ENCODE measurements at regions not wholly inside any gene's neighbourhood (a gene's known extent, or its start where the extent isn't known, plus 50 kb on each side); places are given as distances from the start of the nearest gene placed in this dataset.
"Not testable (repeated sequence)": the region's sequence is repeated elsewhere in the genome, so short reads cannot be mapped to it uniquely, and the experiment has no call there.

GRCh38 chr2:97431169-97431725 is 158.4 kb downstream of the ANKRD36B start:
- DNase-seq: not testable (repeated sequence)

DNA sequence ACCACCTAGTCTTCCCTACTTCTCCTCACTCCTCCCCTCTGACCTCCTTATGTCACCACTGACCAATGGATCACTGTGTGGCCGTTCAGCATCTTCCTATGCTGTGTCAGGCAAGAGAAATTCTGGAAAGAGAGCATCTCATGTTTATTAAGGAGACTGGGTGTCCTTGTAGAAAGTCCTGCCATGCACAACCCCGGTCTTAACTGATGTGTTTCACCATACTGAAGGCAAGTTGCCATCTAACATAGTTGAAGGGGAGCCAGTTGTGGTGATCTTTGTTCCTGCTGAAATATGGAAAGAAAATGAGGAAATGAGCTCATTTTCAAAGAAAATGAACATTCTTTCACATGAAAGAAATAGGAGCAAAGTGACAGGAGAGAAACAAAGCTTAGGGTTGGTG is 167.3 kb downstream of the ANKRD36B start:
- not testable (repeated sequence) for DNase-seq

- DNase-seq: not testable (repeated sequence)
These were observed 183.3 kb downstream of the ANKRD36B start for GRCh38 chr2:97406340-97406739.

- DNase-seq: not testable (repeated sequence)
These were observed 184.4 kb downstream of the ANKRD36B start for GRCh38 chr2:97405172-97405737.

GRCh38 chr2:97402678-97403077 is 187.0 kb downstream of the ANKRD36B start:
- DNase-seq: not testable (repeated sequence)

- not testable (repeated sequence) for DNase-seq
These were observed 194.0 kb downstream of the ANKRD36B start for GRCh38 chr2:97395691-97396090.

DNA sequence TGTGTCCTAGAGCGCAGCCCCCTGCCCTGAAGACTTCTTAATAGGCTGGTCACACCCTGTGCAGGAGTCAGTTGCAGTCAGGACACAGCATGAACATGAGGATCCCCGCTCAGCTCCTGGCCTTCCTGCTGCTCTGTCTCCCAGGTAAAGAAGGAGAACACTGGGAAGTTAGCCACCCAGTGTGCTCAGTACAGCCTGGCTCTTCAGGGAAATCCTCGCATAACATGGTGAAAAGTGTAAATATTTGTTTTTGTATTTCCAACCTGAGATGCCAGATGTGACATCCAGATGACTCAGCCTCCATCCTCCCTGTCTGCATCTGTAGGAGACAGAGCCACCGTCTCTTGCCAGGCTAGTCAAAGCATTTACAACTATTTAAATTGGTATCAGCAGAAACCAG is 203.9 kb downstream of the ANKRD36B start:
- not testable (repeated sequence) for DNase-seq

DNA sequence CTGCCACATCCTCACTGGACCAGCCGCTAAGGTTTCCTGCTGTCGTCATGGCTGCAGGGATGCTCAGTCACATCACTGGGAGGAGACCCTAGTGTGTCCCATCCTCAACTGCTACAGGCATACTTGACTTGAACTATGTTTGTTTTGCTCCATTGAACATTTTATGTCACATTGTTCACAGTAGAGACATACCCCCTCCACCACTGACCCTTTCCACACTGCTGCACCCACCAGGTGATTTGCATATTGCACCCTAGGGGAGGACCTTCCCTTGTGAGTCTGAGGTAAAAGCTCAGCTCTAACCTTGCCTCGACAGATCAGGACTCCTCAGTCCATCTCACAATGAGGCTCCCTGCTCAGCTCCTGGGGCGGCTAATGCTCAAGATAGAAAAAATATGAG is 213.8 kb downstream of the ANKRD36B start:
- not testable (repeated sequence) for DNase-seq

- DNase-seq: not testable (repeated sequence)
These were observed 215.3 kb downstream of the ANKRD36B start for GRCh38 chr2:97374426-97374825.

- not testable (repeated sequence) for DNase-seq
These were observed 226.5 kb downstream of the ANKRD36B start for GRCh38 chr2:97363159-97363558.

DNA sequence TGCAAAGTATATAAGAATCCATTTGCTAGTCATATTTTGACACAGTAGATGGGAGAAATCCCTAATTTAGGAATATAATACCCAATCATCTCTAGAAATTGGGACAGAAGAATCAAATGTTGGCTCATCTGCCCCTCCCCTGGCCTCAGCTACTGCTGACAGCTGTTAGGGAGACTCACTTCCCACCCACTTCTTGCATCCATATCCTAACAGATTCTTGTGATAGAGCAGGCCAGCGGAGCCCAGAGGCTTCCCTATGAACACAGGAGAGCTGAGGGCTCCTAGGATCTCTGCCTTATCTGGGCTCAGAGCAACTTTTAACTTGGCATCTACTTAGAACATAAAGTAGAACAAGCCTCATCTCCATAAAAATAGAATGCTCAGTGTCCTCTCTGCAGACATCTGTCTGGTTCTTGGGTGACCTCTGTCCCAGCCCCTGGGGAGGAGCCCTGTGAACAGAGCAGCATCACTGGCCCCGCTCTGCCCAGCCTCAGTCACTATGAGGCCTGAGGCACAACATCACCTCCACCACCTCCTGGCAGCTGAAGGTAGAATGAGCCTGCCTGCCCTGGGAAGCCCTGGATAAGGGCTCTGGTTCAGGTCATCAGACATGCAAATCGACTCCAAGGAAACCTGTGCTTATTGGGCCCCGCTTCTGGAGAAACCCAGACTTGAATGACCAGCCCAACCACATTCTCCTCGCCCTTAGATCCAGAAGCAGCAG is 229.7 kb downstream of the ANKRD36B start:
- no peak for DNase-seq

GRCh38 chr2:97355887-97356286 is 233.8 kb downstream of the ANKRD36B start:
- no peak for DNase-seq

DNA sequence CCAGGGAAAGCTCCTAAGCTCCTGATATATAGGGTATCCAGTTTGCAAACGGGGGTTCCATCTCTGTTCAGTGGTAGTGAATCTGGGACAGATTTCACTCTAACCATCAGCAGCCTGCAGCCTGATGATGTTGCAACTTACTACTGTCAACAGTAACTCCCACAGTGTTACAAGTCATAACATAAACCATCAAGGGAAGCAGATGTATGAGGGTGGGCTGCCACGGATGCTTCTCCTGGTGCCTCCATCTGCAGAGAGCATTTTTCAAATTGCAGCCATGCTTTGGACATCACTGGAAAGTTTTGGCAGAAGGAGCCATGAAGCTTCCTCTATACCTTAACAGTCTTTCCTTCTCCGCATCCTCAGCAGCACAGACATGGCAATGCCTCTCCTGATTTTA is 234.5 kb downstream of the ANKRD36B start:
- no peak for DNase-seq

DNA sequence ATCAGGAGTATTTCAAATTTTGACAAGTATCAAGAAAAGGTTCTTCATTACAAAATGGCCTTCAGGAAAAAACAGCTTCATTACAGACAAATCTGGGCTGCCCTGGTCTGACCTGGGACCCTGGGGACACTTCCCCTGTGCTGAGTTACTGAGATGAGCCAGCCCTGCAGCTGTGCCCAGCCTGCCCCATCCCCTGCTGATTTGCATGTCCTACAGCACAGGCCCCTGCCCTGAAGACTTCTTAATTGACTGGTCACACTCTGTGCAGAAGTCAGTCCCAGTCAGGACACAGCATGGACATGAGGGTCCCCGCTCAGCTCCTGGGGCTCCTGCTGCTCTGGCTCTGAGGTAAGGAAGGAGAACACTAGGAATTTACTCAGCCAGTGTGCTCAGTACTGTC is 235.1 kb downstream of the ANKRD36B start:
- DNase-seq: peak; percentile 16

DNA sequence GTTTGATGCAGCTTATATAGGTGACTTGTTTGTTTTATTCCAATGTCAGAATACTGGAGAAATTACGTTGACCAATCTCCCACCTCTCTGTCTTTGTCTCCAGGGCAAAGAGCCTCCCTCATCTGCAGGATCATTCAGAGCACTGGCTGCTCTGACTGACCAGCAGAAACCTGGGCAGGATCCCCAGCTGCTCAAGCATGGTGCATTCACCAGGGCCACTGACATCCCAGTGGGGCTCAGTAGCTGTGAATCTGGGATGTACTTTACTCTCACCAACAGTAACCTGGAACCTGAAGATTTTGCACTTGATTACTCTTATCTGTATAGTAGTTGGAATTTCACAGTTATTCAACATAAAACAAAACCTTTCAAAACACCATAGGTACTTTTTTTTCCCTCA is 235.9 kb downstream of the ANKRD36 start:
- DNase-seq: no peak

DNA sequence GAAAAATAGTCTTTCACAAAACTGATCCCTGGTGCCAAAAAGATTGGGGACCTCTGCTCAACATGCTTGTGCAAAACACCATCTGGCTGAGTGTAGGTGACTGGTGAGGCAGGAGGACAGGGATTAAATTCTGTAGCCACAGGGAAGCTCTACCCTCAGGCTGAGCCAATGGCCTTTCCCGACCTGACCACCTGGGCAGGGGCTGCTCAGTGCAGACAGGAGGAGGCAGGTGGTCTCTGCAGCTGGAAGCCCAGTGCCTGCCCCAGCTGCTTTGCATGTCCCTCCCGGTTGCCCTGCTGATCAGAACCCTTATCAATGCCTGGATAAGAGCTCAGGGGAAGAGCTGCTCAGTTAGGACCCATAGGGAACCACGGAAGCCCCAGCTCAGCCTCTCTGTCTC is 235.3 kb downstream of the ANKRD36 start:
- DNase-seq: no peak

DNA sequence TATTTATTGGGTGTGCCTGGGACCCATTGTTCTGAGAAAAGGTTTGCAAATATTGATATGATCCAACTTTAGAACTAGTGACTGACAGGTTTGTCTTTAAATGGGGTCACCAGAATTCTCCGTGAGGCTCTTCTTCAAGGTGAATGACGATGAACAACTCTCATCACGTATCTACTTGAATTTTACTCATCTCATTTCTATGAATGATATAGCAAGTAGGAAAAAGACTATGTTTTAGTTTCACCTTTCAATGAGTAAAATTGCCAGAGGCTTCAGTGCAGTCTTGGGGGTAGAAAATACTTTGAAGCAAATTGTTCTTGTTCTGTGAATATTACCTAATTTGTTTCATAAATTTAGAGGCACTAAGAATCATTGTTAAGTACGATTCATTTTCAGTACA is 232.0 kb downstream of the ANKRD36 start:
- not testable (repeated sequence) for DNase-seq

DNA sequence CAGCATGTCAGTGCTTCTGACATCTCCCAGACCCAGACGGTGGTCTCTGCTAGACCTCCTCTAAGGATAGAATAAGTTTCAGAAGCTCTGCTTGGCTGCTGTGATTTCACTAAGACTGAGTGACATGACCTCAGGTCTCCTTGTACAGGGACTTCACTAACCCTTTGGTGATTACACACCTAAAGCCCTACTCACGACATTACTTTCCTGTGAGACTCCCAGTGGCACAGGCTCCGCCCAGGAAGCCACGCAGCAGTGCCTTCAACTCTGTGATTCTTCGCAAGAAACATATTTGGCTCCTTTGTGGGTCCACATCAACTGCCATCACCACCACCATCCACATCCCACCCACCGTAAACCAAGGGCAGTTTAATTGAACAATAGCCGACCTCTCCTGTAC is 220.7 kb downstream of the ANKRD36 start:
- not testable (repeated sequence) for DNase-seq

- DNase-seq: not testable (repeated sequence)
These were observed 219.2 kb downstream of the ANKRD36 start for GRCh38 chr2:97332184-97332583.

- DNase-seq: not testable (repeated sequence)
These were observed 209.2 kb downstream of the ANKRD36 start for GRCh38 chr2:97321936-97322713.

DNA sequence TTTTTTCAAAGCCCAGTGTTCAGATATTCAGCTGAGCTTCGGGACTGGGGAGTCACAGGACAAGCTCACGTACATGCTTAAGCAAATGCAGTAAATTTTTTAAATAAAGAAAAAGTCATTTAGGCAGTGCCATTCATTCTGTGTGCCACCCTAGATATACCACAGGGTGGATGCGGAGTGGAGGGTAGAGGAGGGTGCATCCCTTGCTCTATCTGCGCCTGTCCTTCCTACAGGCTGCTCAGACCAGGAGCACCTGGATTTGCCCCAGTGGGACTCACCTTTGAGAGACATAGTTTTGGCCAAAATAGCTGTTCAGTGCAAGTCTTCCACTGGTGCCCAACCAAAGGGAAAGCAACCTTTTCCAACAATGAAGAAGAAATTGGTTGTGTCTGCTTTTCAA is 202.4 kb downstream of the ANKRD36 start:
- DNase-seq: not testable (repeated sequence)

DNA sequence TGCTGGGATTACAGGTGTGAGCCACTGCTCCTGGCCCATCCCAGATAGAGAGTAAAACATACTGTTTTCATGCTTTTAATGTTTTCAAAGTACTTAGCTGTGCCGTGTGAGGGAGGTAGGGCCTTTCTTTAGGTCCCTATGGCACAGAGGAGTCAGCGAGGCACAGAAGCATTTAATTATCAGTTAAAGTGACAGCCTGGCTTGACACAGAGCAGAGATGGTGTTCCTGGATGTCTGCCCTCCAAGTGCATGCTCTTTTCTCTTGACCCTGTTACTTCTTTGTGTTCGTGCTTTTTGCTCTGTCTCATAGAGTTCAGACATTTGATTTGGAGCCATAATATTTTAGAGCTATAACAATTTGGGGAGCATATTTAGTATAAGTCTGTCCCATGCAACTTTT is 199.5 kb downstream of the ANKRD36 start:
- DNase-seq: not testable (repeated sequence)

- not testable (repeated sequence) for DNase-seq
These were observed 192.5 kb downstream of the ANKRD36 start for GRCh38 chr2:97305426-97305825.

Data from eye (tissue), 1 donor.